Progenitor cell of endocrine pancreas (in vitro differentiated cells): ENCODE measurements at regions not wholly inside any gene's neighbourhood (a gene's known extent, or its start where the extent isn't known, plus 50 kb on each side); places are given as distances from the start of the nearest gene placed in this dataset.

ENCODE experiments used
- DNase-seq: peaks from one replicate; pipeline ENCODE4 v3.0.0; 2021; ENCODE audit warnings: low spot score; ENCODE audit not compliant: unreplicated experiment
- H3K27ac Mint-ChIP-seq: 2 replicates; pipeline ENCODE4 v1.8.0; 2021; ENCODE audit warnings: mild to moderate bottlenecking, moderate library complexity, mixed read lengths
- H3K27me3 Mint-ChIP-seq: 2 replicates; pipeline ENCODE4 v1.8.0; 2021; ENCODE audit warnings: mixed read lengths
- H3K36me3 Mint-ChIP-seq: 2 replicates; pipeline ENCODE4 v1.8.0; 2022; ENCODE audit warnings: mixed read lengths; ENCODE audit not compliant: insufficient read depth
- H3K4me1 Mint-ChIP-seq: 2 replicates; pipeline ENCODE4 v1.8.0; 2021; ENCODE audit warnings: low read depth, mixed read lengths
- H3K4me3 Mint-ChIP-seq: 2 replicates; pipeline ENCODE4 v1.8.0; 2021; ENCODE audit warnings: low read depth, mild to moderate bottlenecking, moderate library complexity, mixed read lengths
- H3K9me3 Mint-ChIP-seq: 2 replicates; pipeline ENCODE4 v1.8.0; 2021; ENCODE audit warnings: low read depth, mixed read lengths
- CTCF ChIP-seq: fragments of 200-600 bp; sonication (generic); IDR thresholded peaks from one replicate; pipeline ENCODE4 v1.5.0; 2021; ENCODE audit warnings: antibody characterized with exemption, mild to moderate bottlenecking; ENCODE audit not compliant: unreplicated experiment

- no peaks in the 10 kb centered on the region for H3K4me1 Mint-ChIP-seq
- no peaks in the 10 kb centered on the region for H3K9me3 Mint-ChIP-seq
- H3K27me3 Mint-ChIP-seq: no peaks in the 10 kb centered on the region
- no peaks in the 10 kb centered on the region for H3K36me3 Mint-ChIP-seq
- no peak overlapping the region for H3K4me3 Mint-ChIP-seq
- DNase-seq: no peak
- no peak overlapping the region for H3K27ac Mint-ChIP-seq
- TF ChIP-seq CTCF: no peak
Measured at GRCh38 chr12:89279499-89279898, 72.8 kb downstream of the DUSP6 start.

GRCh38 chr12:89278862-89279261 is 73.4 kb downstream of the DUSP6 start:
- DNase-seq: no peak
- Mint-ChIP-seq H3K9me3 (no peaks in the 10 kb centered on the region), H3K4me3 (no peak overlapping the region), H3K27me3 (no peaks in the 10 kb centered on the region), H3K36me3 (no peaks in the 10 kb centered on the region), H3K4me1 (no peaks in the 10 kb centered on the region), H3K27ac (no peak overlapping the region)
- no peak for TF ChIP-seq CTCF

- no peak overlapping the region for H3K4me3 Mint-ChIP-seq
- no peak overlapping the region for H3K27ac Mint-ChIP-seq
- no peaks in the 10 kb centered on the region for H3K27me3 Mint-ChIP-seq
- H3K4me1 Mint-ChIP-seq: no peaks in the 10 kb centered on the region
- H3K9me3 Mint-ChIP-seq: no peaks in the 10 kb centered on the region
- no peak for DNase-seq
- TF ChIP-seq CTCF: no peak
- no peaks in the 10 kb centered on the region for H3K36me3 Mint-ChIP-seq
Measured at GRCh38 chr12:89278169-89278568, 74.1 kb downstream of the DUSP6 start.

GRCh38 chr12:89276860-89277259 is 75.4 kb downstream of the DUSP6 start:
- Mint-ChIP-seq H3K27me3 (no peaks in the 10 kb centered on the region), H3K9me3 (no peaks in the 10 kb centered on the region), H3K27ac (no peak overlapping the region), H3K4me1 (no peaks in the 10 kb centered on the region), H3K4me3 (no peak overlapping the region), H3K36me3 (no peaks in the 10 kb centered on the region)
- no peak for DNase-seq
- no peak for TF ChIP-seq CTCF

- no peak for DNase-seq
- Mint-ChIP-seq H3K4me1 (no peaks in the 10 kb centered on the region), H3K9me3 (peaks cover 5% of the 10 kb centered on the region), H3K27ac (no peak overlapping the region), H3K4me3 (no peak overlapping the region), H3K36me3 (no peaks in the 10 kb centered on the region), H3K27me3 (no peaks in the 10 kb centered on the region)
- no peak for TF ChIP-seq CTCF
Measured at GRCh38 chr12:89273525-89273924, 78.8 kb downstream of the DUSP6 start.
